Liver (tissue), 3 donors: ENCODE measurements at regions not wholly inside any gene's neighbourhood (a gene's known extent, or its start where the extent isn't known, plus 50 kb on each side); places are given as distances from the start of the nearest gene placed in this dataset.

Experiments used
- CTCF ChIP-seq: fragments of 150-350 bp; IDR thresholded peaks from 2 replicates; pipeline ENCODE4 v1.5.1; 2017; ENCODE audit warnings: improper control_type of control experiment, low read depth, low read length; ENCODE audit not compliant: missing input control
- TAF1 ChIP-seq: conservative IDR thresholded peaks from 2 replicates; pipeline ENCODE4 v1.6.1; 2016; ENCODE audit warnings: antibody characterized with exemption, mild to moderate bottlenecking
- donor health status: healthy.
- donor health status: healthy.

GRCh38 chr18:7170292-7170691 lies 52.7 kb upstream of the LAMA1 start:
- TF ChIP-seq CTCF (no peak), TAF1 (no peak)
